Trophoblast cell (in vitro differentiated cells and primary cell): ENCODE measurements at regions not wholly inside any gene's neighbourhood (a gene's known extent, or its start where the extent isn't known, plus 50 kb on each side); places are given as distances from the start of the nearest gene placed in this dataset.
"Not testable (repeated sequence)": the region's sequence is repeated elsewhere in the genome, so short reads cannot be mapped to it uniquely, and the experiment has no call there.

ENCODE experiments used
- DNase-seq, 2 donors: peaks; one replicate each; pipeline ENCODE4 v3.0.0-alpha.2; 2016
- H2AFZ ChIP-seq: 2 replicates; pipeline ENCODE4 v1.6.1; 2013; ENCODE audit warnings: low read length, moderate library complexity, mild to moderate bottlenecking; ENCODE audit not compliant: insufficient read depth, poor library complexity
- H2AK5ac ChIP-seq: 2 replicates; pipeline ENCODE4 v1.6.1; 2013; ENCODE audit warnings: mild to moderate bottlenecking, low read length
- H2BK120ac ChIP-seq: 2 replicates; pipeline ENCODE4 v1.6.1; 2013; ENCODE audit warnings: low read length, mild to moderate bottlenecking, moderate library complexity; ENCODE audit not compliant: insufficient read depth, poor library complexity
- H2BK12ac ChIP-seq: 2 replicates; pipeline ENCODE4 v1.6.1; 2013; ENCODE audit warnings: mild to moderate bottlenecking, low read length, moderate library complexity
- H2BK5ac ChIP-seq: 2 replicates; pipeline ENCODE4 v1.6.1; 2013; ENCODE audit warnings: low read length, low read depth, moderate library complexity, mild to moderate bottlenecking; ENCODE audit not compliant: poor library complexity
- H3K14ac ChIP-seq: 2 replicates; pipeline ENCODE4 v1.6.1; 2013; ENCODE audit warnings: mild to moderate bottlenecking, low read length
- H3K18ac ChIP-seq: 2 replicates; pipeline ENCODE4 v1.6.1; 2013; ENCODE audit warnings: mild to moderate bottlenecking, low read length
- H3K23ac ChIP-seq: 2 replicates; pipeline ENCODE4 v1.6.1; 2013; ENCODE audit warnings: low read length
- H3K27ac ChIP-seq: 2 replicates; pipeline ENCODE4 v1.5.1; 2013; ENCODE audit warnings: low read depth, mild to moderate bottlenecking, inconsistent platforms, low read length, moderate library complexity
- H3K27me3 ChIP-seq: 2 replicates; pipeline ENCODE4 v1.6.1; 2013; ENCODE audit warnings: inconsistent platforms, mild to moderate bottlenecking, low read length, moderate library complexity; ENCODE audit not compliant: insufficient read depth
- H3K36me3 ChIP-seq, 2 experiments: 1 replicate in 1 of 2; 2 replicates in 1 of 2; pipeline ENCODE4 v1.6.1; 2013; ENCODE audit warnings: low read length in 2 of 2, mild to moderate bottlenecking in 2 of 2, moderate library complexity in 1 of 2; ENCODE audit not compliant: insufficient read depth in 2 of 2, control insufficient read depth in 1 of 2
- H3K4ac ChIP-seq: 2 replicates; pipeline ENCODE4 v1.6.1; 2013; ENCODE audit warnings: low read depth, mild to moderate bottlenecking, low read length, moderate library complexity
- H3K4me1 ChIP-seq, 2 experiments: 1 replicate in 1 of 2; 2 replicates in 1 of 2; pipeline ENCODE4 v1.6.1; 2013; ENCODE audit warnings: low read length in 2 of 2, mild to moderate bottlenecking in 2 of 2, moderate library complexity in 1 of 2; ENCODE audit not compliant: insufficient read depth in 2 of 2, control insufficient read depth in 1 of 2
- H3K4me2 ChIP-seq: 2 replicates; pipeline ENCODE4 v1.6.1; 2013; ENCODE audit warnings: inconsistent platforms, mild to moderate bottlenecking, low read length, moderate library complexity
- H3K4me3 ChIP-seq: 2 replicates; pipeline ENCODE4 v1.5.1; 2013; ENCODE audit warnings: mild to moderate bottlenecking, low read depth, low read length, inconsistent platforms
- H3K79me1 ChIP-seq: one replicate; pipeline ENCODE4 v1.6.1; 2013; ENCODE audit warnings: low read length
- H3K79me2 ChIP-seq: 2 replicates; pipeline ENCODE4 v1.6.1; 2013; ENCODE audit warnings: low read length, mild to moderate bottlenecking; ENCODE audit not compliant: control insufficient read depth, insufficient read depth, poor library complexity
- H3K9ac ChIP-seq: 2 replicates; pipeline ENCODE4 v1.6.1; 2013; ENCODE audit warnings: mild to moderate bottlenecking, low read length
- H3K9me3 ChIP-seq: 2 replicates; pipeline ENCODE4 v1.6.1; 2013; ENCODE audit warnings: low read depth, mild to moderate bottlenecking, control low read depth, inconsistent platforms, low read length; ENCODE audit not compliant: insufficient read depth
- H4K12ac ChIP-seq: 2 replicates; pipeline ENCODE4 v1.6.1; 2013; ENCODE audit warnings: low read depth, mild to moderate bottlenecking, low read length, moderate library complexity
- H4K8ac ChIP-seq: 2 replicates; pipeline ENCODE4 v1.6.1; 2013; ENCODE audit warnings: low read depth, mild to moderate bottlenecking, low read length, moderate library complexity
- H4K91ac ChIP-seq: one replicate; pipeline ENCODE4 v1.6.1; 2013; ENCODE audit warnings: low read depth, mild to moderate bottlenecking, low read length, moderate library complexity
- WGBS: extraction: QIAGEN DNeasy Blood & Tissue Kit; methylation state at CpG from one replicate; pipeline ENCODE4 v1.1.7; 2013; ENCODE audit warnings: missing lambda C conversion rate; ENCODE audit not compliant: insufficient read length, insufficient coverage; ENCODE audit errors: extremely low coverage; 5-methylcytosine and 5-hydroxymethylcytosine counted together

GRCh38 chr20:55517584-55517983 is 487.7 kb downstream of the CBLN4 start:
- not testable (repeated sequence) for H2BK5ac ChIP-seq, H3K4me3 ChIP-seq, DNase-seq, H3K9ac ChIP-seq, H2AK5ac ChIP-seq, H3K79me1 ChIP-seq, H3K23ac ChIP-seq, H4K8ac ChIP-seq, H3K4me2 ChIP-seq, H3K4ac ChIP-seq, H4K12ac ChIP-seq, H2BK120ac ChIP-seq, H2BK12ac ChIP-seq, H3K14ac ChIP-seq, H3K36me3 ChIP-seq, H3K27ac ChIP-seq, H3K79me2 ChIP-seq, H3K9me3 ChIP-seq, H2AFZ ChIP-seq, H3K4me1 ChIP-seq, H3K18ac ChIP-seq, H3K27me3 ChIP-seq, H4K91ac ChIP-seq

GRCh38 chr20:55515832-55516231 is 489.5 kb downstream of the CBLN4 start:
- H3K23ac ChIP-seq, result no peak overlapping the region
- no peaks in the 10 kb centered on the region for H3K79me2 ChIP-seq

GRCh38 chr20:55514531-55514930 is 490.8 kb downstream of the CBLN4 start:
- DNase-seq, result no peak
- no peak overlapping the region for H3K4me2 ChIP-seq
- H3K36me3 ChIP-seq, result no peaks in the 10 kb centered on the region
- no peak overlapping the region for H3K14ac ChIP-seq
- no peak overlapping the region for H2BK12ac ChIP-seq
- no peaks in the 10 kb centered on the region for H3K79me1 ChIP-seq
- H3K23ac ChIP-seq, result no peak overlapping the region
- H4K91ac ChIP-seq, result no peak overlapping the region
- H3K9ac ChIP-seq, result no peak overlapping the region
- no peak overlapping the region for H2AK5ac ChIP-seq
- no peak overlapping the region for H2AFZ ChIP-seq
- no peaks in the 10 kb centered on the region for H3K27me3 ChIP-seq
- H3K79me2 ChIP-seq, result no peaks in the 10 kb centered on the region
- H3K9me3 ChIP-seq, result no peaks in the 10 kb centered on the region
- no peak overlapping the region for H3K4ac ChIP-seq
- no peak overlapping the region for H2BK5ac ChIP-seq
- no peak overlapping the region for H4K8ac ChIP-seq
- no peak overlapping the region for H2BK120ac ChIP-seq
- H3K4me1 ChIP-seq, result no peaks in the 10 kb centered on the region
- no peak overlapping the region for H4K12ac ChIP-seq
- no peak overlapping the region for H3K4me3 ChIP-seq
- no peak overlapping the region for H3K27ac ChIP-seq
- WGBS, result no CpG with 5 or more reads among the region's 2 CpGs
- H3K18ac ChIP-seq, result no peak overlapping the region

More at GRCh38 chr20:55515832-55516231, 489.5 kb downstream of the CBLN4 start:
- Histone ChIP-seq H4K12ac (no peak overlapping the region), H3K9ac (no peak overlapping the region), H3K14ac (no peak overlapping the region), H2AFZ (no peak overlapping the region), H3K4ac (no peak overlapping the region), H4K8ac (no peak overlapping the region), H2AK5ac (no peak overlapping the region), H2BK12ac (no peak overlapping the region), H4K91ac (no peak overlapping the region), H3K9me3 (no peaks in the 10 kb centered on the region), H3K4me2 (no peak overlapping the region), H3K4me1 (no peaks in the 10 kb centered on the region), H2BK120ac (no peak overlapping the region), H3K18ac (no peak overlapping the region), H3K36me3 (no peaks in the 10 kb centered on the region), H3K27me3 (no peaks in the 10 kb centered on the region), H2BK5ac (no peak overlapping the region), H3K79me1 (no peaks in the 10 kb centered on the region), H3K4me3 (no peak overlapping the region), H3K27ac (no peak overlapping the region)
- no peak for DNase-seq
- no CpG with 5 or more reads among the region's 3 CpGs for whole genome bisulfite sequencing

GRCh38 chr20:55513954-55514353 is 491.4 kb downstream of the CBLN4 start:
- Histone ChIP-seq H3K18ac (no peak overlapping the region), H3K36me3 (no peaks in the 10 kb centered on the region), H3K14ac (no peak overlapping the region), H3K79me1 (no peaks in the 10 kb centered on the region), H2AFZ (no peak overlapping the region), H2BK12ac (no peak overlapping the region), H3K27ac (no peak overlapping the region), H4K8ac (no peak overlapping the region), H3K4ac (no peak overlapping the region), H3K4me1 (no peaks in the 10 kb centered on the region), H2BK120ac (no peak overlapping the region), H2BK5ac (no peak overlapping the region), H3K23ac (no peak overlapping the region), H3K4me3 (no peak overlapping the region), H3K9me3 (no peaks in the 10 kb centered on the region), H3K27me3 (no peaks in the 10 kb centered on the region), H3K79me2 (no peaks in the 10 kb centered on the region), H4K91ac (no peak overlapping the region), H3K9ac (no peak overlapping the region), H2AK5ac (no peak overlapping the region), H4K12ac (no peak overlapping the region), H3K4me2 (no peak overlapping the region)
- DNase-seq, result no peak
- WGBS, result no CpG with 5 or more reads among the region's 4 CpGs
